SIG-M5 (cell line): ENCODE measurements at regions not wholly inside any gene's neighbourhood (a gene's known extent, or its start where the extent isn't known, plus 50 kb on each side); places are given as distances from the start of the nearest gene placed in this dataset.
"Not testable (repeated sequence)": the region's sequence is repeated elsewhere in the genome, so short reads cannot be mapped to it uniquely, and the experiment has no call there.

ENCODE experiments used
- DNase-seq: peaks from one replicate; lab custom pipeline; 2025; lab: John Stamatoyannopoulos, UW

DNA sequence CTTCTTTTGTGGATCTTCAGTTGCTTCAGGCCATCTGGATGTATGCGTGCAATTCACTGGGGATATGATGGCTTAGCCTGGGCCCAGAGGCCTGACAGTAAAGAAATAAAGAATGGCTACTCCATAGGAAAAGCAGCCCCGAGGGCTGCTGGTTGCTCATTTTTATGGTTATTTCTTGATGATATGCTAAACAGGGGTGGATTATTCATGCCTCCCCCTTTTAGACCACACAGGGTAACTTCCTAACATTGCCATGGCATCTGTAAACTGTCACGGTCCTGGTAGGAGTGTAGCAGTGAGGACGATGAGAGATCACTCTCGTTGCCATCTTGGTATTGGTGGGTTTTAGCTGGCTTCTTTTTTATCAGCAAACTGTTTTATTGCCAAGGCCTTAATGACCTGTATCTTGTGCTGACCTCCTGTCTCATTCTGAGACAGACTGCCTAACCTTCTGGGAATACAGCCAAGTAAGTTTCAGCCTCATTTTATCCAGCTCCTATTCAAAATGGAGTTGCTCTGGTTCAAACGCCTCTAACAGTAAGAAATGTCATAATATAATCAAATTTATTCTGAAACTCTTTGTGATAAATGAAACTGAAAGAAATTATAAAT, 60.5 kb downstream of the DSEL start:
- no peak for DNase-seq

DNA sequence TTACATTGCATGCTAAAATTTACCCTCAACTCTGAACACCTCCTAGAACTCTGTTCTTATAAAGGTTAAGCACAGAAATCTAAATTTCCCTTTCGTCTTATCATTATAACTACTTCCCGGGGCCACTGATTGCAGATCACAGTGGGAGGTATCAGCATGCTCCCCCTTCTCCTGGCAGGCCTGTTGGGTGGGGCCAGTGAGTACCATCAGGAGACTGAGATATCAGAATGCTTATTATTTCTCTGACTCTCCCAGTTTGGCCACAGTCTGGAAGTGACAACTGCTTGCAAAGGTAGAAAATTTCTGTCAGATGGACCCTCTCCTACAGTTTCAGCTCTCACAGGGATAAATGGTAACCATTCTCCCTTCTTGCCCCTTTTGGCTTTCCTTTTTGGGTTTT, 62.6 kb downstream of the DSEL start:
- DNase-seq = no peak

DNA sequence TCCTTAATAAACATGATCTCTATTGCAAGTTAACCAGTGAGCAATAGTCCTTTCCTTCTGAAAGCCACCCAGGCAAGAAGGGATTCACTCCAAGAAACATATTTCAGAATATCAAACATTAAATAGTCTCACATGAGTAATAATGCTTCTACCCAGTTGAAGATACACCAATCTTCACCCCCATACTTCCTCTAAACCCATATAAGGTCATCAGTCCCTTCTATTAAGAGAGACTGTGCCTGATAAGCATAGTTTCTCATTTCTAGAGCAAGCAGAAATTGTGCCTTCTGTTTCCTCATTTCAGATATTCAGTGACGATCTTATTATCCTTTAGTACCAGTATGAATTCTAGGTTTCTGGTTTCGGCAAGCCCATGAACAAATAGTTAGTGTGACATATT, 64.6 kb downstream of the DSEL start:
- no peak for DNase-seq

DNA sequence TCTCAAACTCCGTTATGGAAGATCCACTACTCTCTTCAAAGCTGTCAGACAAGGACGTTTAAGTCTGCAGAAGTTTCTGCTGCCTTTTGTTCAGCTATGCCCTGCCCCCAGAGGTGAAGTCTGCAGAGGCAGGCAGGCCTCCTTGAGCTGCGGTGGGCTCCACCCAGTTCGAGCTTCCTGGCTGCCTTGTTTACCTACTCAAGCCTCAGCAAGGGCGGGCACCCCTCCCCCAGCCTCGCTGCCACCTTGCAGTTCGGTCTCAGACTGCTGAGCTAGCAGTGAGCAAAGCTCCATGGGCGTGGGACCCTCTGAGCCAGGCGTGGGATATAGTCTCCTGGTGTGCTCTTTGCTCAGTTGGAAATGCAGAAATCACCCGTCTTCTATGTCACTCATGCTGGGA, 65.4 kb downstream of the DSEL start:
- not testable (repeated sequence) for DNase-seq

DNA sequence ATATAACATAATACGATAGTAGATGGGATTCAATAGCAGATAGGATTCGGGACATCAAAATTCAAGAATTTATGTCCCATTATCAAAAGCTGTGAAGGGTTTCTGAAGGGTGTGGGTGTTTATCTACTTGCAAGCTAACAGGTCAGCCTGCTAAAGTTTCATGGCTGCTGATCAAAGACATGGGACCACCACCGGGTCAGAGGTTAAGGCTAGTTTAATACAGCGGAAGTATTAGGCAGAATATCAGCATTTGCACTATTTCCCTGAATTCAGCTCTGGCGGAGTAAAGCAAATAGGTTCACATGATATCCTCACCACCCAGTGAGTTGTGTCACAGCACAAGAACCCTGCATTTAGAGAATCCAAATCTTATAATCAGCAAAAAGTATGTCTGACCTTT, 82.5 kb downstream of the DSEL start:
- no peak for DNase-seq

DNA sequence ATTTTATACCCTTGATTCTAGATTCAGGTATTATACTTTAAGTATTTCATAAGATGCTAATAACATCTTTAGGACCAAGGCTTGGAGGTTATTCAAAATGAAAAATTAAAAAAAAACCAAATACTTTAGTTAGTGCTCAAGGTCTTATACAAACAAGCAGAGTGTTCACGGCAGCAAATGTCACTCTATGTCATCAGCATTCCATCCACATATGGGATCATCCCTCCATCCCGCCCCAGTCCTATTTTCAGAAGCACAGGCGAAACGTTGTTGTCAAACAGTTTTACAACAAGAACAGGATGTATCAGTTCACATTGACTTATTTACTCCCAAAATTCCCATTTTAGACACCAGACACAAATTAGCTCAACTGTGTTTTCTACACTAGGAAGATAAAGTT, 83.7 kb downstream of the DSEL start:
- no peak for DNase-seq

DNA sequence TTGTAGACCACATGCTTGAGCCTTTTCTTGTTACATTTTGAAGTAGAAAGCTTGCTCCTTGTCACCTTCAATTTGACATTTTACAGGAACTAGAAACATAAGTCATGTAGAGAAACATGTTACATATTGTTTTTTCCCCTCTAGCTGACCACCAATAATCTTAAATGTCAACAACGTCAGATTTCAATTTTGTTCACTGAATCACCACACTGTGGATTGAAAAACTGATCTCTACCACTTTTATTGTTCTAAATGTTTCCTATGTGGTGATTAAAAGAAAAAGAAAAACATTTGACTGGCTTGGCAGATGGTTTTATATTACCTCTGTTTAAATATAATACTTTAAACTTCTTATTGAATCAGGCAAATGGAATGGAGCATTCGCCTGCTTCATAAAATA, 87.7 kb downstream of the DSEL start:
- no peak for DNase-seq

DNA sequence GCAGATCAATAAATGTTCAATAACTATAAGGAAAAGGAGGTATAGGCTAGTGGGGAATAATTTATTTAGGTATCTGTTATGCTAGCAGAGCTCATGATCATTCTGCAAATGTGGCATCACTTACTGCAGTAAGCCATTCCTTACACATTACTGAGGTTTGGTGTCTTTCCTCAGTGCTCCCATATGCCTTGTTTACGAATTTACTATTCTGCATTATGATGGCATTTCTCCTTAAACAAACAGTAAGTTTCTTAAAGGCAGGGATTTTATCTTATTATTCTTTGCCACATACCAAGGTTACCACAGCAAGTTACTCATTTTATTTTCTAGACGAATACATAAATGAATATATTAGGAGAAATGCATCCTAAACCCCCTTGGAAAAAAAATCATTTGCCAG, 88.4 kb downstream of the DSEL start:
- DNase-seq = no peak

DNA sequence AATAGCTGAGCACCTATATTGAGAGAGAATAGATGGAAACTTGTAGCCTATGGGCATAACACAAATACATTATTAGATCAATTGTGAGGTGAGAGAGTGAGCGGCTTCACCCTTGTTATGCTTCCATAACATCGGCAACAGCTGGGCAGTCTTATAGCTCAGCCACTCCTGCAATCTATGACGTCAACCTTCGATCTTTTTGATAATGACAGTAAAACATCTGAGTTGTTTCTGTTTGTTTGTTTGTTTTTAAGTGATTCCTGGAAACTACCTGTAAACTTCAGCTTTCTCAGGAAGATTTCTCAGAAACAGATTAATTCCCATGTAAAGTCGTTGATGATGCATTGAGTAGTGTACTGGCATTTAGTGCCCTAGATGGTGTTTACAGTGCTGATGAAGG, 90.0 kb downstream of the DSEL start:
- DNase-seq = no peak

DNA sequence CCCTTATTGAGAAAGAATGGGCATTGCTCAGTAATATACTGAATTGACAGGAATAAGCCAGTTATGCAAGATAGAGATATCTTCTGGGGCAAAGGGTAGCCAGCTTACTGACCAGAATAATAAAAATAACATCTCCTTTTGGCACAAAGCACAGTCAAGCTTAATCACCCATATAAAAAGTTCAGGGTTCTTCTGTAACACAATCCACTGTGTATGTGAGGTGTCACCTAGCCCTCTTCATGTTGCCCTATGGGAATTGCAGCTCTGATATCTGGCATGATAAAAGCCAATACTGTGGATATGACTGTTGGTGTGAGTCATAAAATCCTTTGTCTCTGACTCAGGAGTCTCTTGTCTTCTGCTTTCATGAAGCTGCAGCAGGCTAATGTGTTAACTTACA, 90.8 kb downstream of the DSEL start:
- no peak for DNase-seq

DNA sequence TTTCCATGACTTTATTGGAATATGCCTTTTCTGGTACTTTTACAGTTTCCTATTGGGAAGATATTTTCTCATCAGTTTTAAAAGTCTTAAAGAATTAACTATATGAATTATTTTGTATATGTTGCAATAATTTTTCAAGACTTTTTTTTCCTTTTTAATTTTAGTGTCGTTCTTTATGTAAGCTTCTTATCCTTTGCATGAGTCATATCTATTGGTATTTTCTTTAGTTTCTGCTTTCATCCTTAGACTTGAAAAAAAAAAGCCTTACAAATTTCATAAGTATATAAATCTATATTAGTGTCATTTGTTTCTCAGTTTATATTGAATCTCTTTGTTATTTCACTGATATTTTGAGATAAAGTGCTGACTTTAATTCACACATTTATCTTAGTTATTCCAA, 94.9 kb downstream of the DSEL start:
- no peak for DNase-seq

DNA sequence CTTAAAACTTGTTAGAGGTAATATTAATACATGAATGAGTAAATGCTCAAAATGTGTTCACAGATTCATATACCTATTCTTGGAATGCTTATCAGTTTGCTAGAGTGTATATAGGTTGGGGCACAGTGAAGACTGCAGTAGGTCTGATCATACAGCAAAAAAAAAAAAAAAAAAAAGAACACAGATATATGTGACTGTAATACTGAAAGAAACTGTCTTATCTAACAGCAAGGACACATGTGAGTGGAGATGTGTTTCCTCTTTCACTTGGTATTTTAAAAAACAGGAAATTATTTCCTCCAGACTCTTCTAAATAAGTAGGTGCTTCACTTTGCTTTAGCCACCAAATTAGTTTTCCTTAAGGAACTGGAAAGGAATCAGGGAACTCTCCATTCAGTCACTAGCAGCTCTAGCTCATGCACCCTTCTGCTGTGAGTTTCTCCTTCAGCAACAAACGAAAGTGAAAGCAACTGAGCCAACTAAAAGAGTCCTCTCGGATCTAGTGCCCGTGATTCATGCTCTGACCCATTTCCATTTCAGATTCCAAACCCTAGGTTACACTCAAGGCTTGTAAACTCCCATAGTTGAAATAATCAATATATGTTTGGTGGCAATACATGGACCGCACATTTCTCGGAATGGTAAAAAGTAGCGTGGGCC, 98.5 kb downstream of the DSEL start:
- no peak for DNase-seq

DNA sequence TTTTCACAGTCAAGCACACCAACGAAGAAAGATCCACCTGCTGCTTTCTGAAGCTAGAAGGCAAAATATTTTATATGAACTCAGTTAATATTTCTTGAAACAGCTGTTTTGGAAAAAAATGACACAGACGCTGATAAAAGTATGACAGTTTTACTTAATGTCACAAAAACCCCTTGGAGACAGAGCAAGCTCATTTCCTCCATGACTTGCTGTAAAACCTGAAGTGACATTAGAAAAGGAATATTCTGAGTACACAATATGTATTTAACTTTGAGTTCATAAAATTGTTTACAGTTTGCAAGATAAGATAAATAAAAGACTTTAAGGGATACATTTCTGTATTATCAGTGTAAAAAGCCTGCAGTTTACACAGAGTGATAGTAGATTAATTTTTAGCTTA, 105.4 kb downstream of the DSEL start:
- DNase-seq = no peak

DNA sequence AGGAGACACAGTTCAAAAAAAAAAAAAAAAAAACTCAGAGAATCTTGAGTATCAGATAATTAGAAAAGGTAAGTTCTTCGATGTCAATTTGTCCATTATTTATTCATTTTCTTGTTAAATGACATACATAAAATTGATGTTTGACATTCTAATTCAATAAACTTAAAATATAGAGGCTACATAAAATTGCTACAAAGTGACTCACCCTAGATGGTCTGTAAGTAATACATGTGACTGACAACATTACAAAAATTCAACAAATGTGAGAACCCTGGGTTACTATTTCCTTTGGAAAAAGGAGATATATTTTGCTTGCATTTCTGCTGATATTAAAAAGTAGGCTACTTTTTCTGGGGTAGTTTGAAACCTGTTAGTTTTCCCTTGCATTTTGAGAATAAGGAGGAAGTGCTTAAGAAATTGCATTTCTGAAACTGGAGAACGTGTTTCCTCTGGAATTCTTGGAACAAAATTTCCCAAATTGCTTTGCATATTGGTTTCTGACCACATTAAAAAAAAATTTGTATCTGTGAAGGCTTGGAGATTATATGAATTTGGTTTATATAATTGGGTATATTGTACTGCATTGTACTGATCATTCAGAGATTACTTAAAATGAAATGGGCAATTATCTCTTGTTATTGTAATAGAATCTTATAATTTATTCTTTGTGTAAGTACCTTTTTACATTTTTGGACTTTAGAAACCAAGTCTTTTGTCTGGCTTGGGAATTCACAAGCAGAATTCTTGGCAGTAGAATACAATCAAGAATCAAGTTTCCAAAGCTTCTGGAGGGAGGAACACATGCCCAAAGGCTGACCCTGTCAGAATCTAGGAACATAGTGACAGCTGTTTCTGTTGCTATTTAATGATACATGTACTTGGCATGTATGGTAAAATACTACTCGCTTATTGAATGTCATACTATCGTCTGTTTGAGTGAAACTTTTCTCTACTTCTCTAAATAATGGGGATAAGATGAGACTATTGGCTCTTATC, 106.1 kb downstream of the DSEL start:
- DNase-seq = no peak

DNA sequence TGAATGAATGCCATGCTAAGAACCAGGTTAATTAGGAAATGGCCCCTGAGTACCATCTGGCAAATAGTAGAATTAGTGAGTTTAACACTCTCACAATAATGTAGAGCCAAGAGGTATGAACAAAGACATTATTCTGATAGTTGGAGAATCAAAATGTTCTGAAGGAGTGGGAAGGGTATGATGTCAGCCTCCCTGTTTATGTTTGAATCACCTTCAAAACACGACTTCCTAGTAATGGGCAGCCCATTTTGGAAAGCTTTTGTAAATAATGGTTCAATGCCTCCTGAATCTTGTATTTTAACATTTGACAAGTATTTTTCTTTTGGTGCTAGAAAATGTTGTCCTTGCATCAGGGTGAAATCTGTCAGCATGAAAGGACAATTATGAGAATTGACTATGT, 108.3 kb downstream of the DSEL start:
- no peak for DNase-seq

DNA sequence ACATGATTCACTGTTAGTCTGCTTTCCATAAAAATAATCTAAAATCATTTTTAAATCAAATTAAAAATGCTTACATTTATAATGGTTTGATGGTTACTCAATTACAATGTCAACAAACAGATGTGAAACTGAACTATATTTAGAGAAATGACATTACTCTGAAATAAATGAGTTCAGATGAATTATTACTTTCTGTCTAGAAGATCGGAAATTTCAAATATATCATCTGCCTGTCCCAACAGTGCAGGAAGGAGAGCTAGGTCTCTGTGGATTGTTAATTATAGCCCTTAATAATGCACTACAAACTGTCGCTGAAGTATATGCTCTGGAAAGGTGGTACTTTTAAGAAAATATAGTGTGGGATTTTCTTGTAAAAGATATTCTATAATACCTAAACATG, 109.8 kb downstream of the DSEL start:
- no peak for DNase-seq

DNA sequence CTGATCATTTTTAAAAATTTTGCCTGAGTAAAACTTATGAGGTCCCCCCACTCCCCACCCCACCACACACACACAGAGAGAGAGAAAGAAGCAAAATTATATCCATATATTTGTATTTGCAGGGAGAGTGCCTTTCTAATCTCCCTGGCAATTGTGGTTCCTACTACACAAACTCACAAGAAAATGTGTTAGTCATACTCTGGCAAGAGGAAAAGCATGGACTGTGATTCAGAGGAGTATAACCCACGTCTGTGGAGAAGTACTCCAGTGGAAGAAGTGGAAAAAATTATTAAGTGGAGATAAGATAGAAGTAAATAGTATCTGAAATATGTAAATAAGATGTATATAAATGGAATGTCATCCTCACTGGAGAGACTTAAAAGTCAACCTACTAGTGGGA, 114.0 kb downstream of the DSEL start:
- DNase-seq = no peak

DNA sequence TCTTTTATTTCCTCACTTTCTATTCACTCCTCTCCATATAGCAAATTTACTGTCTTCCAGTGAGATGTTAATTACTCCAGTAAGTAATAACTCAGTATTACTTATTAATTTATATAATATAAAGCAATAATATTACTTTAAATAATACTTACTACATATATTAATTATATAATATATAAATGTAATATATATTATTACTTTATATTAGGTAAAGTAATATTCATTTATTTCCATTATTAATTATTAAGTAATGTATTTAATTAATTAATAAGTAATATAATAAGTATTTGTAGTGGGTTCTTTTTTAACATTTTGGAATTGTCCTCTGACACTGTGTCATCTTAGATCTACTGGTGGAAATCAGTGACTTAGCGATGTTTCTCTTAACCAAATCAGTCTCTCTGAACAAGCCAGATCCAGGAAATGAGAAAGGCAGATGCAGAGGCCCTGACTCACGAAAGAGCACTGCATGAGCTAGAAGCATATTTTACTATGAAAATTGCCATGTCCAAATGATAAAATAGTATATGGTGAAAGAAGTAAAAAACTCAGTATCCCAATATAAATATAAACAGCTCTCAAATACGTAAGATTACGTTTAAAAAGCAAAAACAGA, 115.9 kb downstream of the DSEL start:
- DNase-seq = no peak

DNA sequence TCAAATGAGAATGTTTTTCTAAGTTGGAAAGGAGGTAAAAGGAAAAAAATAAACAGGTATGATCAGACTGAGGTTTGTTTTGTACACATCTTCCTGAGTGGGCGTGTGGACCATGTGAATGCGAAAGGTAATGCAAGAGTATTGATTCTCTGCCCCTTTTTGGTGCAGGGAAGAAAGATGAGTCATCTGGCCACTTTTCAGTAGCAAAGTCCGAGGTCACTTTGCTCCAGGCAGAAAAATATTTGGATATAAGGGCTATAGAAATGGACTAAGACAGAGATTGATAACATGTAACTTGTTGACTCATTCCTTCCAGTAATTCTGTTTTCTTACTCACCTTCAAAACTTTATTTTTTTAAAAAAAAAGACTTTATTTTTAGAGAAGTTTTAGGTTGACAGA, 130.5 kb downstream of the DSEL start:
- DNase-seq = no peak

DNA sequence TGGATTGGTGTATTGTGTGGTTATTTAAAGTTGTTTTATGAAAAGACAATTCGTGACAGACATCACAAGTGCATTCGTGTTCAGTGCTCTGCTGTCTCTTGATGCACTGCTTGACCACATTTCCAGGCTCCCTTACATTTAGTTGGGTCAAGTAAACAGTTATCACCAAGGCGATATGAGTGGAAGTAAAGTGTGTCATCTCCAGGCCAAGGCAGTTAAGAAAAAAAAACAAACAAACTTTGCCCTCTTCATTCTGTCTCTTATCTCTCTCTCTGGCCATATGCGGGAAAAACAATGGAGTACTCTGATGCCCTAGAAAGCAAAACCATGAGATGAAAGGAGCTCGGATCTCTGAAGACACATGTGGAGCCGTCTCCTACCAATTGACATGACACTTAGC, 131.1 kb downstream of the DSEL start:
- DNase-seq = no peak

DNA sequence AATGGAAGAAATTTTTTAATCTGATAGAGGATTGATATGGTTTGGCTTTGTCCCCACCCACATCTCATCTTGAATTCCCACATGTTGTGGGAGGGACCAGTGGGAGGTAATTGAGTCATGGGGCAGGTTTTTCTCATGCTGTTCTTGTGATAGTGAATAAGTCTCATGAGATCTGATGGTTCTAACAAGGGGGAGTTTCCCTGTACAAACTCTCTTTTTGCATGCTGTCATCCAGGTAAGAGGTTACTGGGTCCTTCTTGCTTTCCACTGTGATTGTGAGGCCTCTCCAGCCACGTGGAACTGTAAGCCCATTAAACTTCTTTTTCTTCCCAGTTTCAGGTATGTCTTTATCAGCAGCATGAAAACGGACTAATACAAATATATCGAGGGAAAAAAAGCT, 132.5 kb downstream of the DSEL start:
- DNase-seq = not testable (repeated sequence)

DNA sequence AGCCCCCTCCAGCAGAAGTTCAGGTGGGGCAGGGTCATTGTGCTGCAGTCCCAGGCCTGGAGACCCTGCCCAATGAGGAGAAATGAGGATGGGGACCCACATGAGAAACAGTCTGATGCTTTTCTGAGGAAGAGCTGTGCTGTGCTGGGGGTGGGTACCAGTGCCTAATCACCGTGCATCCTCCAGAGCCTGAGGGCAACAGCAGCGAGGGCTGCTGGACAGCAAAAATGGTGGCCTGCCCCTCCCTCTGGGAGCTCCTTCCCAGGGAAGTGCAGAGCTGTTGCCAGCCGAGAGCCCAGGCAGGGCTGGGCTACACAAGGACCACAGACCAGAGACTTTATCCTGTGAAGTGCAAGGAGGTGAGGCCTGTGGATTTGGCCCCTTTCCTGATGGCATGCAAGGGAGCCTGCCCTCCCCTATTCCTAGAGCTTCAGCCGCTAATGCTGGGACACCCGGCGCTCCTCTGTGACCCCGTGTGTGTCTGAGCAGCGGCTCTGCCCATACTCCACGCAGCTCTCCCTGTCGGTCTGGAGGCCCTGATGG, 134.8 kb downstream of the DSEL start:
- DNase-seq = no peak
